ENCODE measurements at regions not wholly inside any gene's neighbourhood (a gene's known extent, or its start where the extent isn't known, plus 50 kb on each side); places are given as distances from the start of the nearest gene placed in this dataset.

DNA sequence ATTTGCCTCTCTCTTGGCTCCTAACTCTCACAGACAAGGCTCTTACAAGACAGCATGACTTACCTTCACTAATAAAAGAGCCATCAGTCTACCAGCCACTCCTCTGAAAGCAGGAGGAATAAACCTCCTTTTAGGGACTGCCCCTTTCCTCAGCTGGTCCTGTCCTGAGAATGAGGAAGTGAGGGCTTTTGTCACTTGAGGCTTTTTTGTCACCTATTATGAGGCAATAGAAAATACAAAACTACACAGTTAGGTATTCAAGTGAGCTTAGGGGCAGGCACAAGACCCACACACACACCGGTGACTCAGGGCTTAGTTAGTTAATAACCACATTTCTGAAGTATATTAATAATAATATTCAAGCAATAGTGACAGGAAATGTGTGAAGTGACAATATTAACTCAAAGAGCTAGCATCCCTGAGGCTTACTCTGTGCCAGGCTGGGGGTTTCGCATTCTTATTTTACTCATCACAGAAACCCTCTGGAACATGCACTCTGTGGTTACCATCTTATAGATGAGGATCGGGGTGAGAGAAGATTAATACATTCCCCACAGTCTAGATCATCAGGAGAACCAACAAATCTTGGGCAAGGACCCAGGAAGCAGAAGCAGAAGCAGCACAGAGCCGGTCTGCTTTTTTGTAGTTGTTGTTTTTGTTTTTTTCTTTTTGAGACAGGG is 379.9 kb downstream of the LIG4 start:
- no peak for TF ChIP-seq POLR2A (IDR thresholded peaks at IDR 0.05)
- TF ChIP-seq, protein P1, sequence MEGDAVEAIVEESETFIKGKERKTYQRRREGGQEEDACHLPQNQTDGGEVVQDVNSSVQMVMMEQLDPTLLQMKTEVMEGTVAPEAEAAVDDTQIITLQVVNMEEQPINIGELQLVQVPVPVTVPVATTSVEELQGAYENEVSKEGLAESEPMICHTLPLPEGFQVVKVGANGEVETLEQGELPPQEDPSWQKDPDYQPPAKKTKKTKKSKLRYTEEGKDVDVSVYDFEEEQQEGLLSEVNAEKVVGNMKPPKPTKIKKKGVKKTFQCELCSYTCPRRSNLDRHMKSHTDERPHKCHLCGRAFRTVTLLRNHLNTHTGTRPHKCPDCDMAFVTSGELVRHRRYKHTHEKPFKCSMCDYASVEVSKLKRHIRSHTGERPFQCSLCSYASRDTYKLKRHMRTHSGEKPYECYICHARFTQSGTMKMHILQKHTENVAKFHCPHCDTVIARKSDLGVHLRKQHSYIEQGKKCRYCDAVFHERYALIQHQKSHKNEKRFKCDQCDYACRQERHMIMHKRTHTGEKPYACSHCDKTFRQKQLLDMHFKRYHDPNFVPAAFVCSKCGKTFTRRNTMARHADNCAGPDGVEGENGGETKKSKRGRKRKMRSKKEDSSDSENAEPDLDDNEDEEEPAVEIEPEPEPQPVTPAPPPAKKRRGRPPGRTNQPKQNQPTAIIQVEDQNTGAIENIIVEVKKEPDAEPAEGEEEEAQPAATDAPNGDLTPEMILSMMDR (IDR thresholded peaks at IDR 0.05) = no peak
